AML-193 (cell line): ENCODE measurements at regions not wholly inside any gene's neighbourhood (a gene's known extent, or its start where the extent isn't known, plus 50 kb on each side); places are given as distances from the start of the nearest gene placed in this dataset.
"Not testable (repeated sequence)": the region's sequence is repeated elsewhere in the genome, so short reads cannot be mapped to it uniquely, and the experiment has no call there.

Experiments
- DNase-seq, 2 experiments: peaks; one replicate each; lab custom pipeline; 2025; lab: John Stamatoyannopoulos, UW

DNA sequence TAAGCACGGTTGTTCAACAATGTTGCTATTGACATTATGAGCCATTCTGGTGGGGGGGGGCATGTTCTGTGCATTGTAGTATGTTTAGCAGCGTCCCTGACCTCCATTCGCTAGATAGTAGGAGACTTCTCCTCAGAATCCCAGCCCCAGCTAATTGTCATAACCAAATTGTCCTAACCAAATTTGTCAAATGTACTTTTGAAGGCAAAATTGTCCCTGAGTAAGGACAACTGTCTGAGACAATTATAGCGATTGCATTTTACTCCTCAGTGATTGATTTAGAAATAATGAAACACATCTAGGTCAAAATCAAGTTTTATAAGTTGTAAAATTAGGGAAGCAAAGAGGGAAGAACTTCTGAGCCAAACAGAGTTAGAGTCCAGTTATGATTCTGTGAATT is 541.8 kb upstream of the CHORDC1 start:
- DNase-seq, result no peak

DNA sequence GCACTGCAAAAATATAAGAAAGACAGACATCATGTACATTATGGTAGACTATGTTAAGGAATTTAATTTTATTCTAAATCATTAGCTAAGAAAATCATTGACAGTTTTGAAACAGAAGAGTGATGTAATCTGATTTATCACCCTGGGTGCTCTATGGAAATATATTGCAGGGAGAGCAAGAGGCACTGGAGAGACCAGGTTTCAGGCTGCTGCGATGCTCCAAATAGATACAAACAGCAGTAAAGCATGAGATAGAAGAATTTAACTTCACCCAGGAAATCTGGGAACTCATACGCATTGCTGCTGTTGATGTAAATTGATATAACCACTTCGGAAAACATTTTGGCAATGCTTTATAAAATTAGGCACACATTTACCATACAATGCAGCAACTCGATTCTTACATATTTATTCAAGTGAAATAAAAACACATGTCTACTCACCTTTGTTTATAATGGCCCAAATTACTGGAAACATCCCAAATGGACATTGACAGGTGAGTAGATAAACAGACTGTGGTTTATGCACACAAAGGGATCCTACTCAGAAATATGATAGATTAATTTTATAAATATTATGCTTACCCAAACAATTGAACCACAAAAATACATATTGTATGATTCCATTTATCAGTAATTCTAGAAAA is 535.1 kb upstream of the CHORDC1 start:
- no peak for DNase-seq

DNA sequence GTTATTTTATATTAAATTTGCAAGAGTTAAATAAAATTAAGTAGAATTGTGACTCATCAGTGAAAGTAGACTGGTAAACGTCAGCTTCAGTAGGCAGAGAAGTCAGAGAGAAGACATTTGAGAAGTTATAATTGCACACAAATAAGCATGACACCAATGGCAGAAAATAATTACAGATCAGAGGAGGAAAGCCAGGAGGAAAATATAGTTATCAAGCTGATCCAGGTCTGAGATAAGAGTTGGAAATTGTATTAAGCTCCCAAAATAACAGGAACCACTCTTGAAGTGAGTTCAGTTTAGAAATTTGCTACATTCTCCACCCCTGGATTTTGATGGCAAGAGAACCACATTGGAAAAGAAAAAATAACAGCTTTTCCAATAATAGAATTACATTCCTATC is 533.8 kb upstream of the CHORDC1 start:
- DNase-seq, result no peak

DNA sequence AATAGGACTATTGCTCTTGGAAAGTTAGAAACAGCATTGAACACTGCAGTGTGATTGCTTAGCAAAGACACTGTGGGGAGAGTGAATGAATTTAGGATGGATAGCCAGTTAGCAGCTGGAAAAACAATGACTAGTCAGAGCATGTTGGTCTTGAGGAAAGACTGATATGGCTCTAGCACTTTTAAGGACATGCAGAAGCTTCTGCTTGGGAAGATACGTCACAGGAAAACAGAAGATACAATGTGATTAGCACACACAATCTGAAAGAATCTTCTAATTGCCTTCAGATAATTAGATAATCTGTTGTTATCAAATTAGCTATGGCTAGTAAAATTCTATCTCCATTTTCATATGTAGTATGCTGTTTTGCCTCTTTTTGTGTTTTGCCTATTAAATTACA is 530.7 kb upstream of the CHORDC1 start:
- no peak for DNase-seq

- no peak for DNase-seq
Measured at GRCh38 chr11:90747057-90747456, 524.2 kb upstream of the CHORDC1 start.

GRCh38 chr11:90744169-90744568 is 521.3 kb upstream of the CHORDC1 start:
- DNase-seq, result no peak

- no peak for DNase-seq
Measured at GRCh38 chr11:90738799-90739198, 516.0 kb upstream of the CHORDC1 start.

DNA sequence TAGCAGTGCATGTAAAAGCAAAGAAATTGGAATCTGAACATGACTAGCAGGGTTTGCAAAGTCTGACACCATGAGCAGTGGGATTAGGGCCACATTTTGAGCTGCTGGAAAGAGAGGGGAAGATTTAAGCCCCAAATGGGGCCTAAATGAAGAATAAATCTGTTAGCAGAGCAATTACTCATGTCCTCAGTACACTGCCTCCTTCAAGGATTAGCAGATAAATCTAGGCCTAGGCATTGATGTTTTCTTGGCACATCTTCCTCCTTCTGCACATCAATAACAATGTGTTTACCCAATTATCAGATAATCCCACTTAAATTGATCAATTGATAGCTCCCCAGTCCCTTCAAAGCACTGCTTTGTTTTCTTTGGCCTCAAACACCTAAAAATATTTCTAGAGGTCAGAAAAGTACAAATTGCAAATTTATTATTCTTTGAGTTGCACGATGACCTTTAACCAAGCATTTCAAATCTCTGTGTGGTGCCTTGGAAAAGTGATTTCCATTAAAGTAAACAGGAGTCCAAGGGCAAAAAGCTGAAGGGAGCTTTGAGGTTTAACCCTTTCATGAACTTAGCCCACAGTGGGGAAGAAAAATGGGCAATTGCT is 514.7 kb upstream of the CHORDC1 start:
- no peak for DNase-seq

GRCh38 chr11:90732486-90732885 is 509.6 kb upstream of the CHORDC1 start:
- DNase-seq, result no peak

GRCh38 chr11:90723475-90723874 is 500.6 kb upstream of the CHORDC1 start:
- no peak for DNase-seq

DNA sequence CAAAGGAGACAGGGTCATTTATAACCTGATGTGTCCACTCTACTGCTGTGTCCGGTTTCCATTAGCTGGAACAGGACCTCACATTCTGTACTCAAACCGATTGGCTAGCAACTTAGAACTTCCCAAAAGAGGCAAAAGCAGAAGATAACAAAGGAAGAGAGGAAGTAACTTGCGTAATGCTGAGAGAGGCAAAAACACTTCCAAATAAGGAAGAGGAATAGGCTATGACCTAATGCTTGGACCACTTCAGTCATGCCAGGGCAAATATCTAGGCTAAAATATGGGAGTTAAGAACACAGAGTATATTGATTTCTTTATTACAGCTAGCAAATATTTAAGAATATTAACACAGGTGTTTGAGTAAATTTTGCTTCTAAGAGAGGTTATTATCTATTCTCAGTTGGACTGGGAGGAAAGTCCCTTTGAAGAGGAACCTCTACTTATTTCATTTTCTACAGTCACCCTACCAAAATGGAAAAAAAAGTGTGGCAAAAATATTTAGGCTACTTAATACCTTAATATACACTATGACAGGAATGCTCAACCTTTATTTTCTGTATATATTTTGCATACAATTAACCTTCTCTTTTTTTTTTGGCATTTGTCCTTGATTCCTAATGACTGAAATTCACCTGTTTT is 499.8 kb upstream of the CHORDC1 start:
- peak; percentile 43 to 50 for DNase-seq

DNA sequence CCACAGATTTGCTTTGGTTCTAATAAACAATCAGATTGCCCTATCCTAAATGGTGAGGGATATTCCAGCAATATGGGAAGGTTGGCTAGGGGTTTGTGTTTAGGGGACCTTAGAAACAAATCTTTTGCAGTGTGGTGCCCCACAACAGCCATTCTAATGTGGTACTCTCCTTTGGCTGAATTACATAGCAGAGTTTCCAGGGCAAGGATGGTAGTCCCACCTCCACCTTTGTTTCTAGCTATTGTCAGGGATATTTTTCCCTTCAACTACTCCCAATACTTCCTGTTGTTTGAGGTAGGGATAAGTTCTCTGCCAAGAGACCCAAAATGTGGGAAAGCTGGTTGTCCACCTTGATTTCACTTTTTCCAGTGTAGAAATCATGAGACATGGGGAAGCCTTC is 494.7 kb upstream of the CHORDC1 start:
- no peak for DNase-seq

DNA sequence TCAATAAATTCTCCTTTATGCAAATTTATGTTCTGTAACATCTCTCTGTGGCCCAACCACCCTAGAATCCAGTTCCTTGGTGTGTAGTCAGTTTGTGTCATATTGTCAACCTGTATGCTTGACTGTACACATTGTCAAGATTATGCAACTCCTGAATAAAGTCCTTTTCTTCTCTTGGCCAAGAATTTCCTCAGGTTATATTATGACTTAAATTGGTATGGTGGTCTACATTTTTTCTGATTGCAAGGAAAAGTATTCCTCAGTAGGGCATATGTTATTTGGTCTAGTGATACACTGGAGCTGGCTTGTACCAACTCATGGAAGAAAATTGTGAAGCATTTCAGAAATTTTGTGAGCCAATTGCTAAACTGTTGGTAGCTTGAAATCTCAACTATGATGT is 482.8 kb upstream of the CHORDC1 start:
- DNase-seq, result no peak

DNA sequence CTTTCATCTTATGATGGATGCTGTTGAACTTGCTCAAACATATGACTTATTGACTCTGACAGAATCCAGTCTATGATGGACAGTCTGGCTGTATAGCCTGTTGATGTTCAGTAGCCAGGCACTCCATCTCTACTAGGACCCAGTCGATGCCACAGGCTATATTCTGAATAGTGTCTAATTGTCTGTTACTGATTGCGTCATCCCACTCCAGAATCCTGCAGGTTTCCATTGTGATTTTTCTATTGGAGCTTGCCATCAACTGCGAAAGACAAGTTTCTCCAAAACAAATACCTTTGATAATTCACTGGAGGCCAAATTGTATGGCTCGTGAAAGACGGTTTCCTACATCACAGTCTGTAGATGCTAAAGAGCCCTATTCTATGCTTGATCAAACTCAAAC is 481.7 kb upstream of the CHORDC1 start:
- DNase-seq, result no peak

DNA sequence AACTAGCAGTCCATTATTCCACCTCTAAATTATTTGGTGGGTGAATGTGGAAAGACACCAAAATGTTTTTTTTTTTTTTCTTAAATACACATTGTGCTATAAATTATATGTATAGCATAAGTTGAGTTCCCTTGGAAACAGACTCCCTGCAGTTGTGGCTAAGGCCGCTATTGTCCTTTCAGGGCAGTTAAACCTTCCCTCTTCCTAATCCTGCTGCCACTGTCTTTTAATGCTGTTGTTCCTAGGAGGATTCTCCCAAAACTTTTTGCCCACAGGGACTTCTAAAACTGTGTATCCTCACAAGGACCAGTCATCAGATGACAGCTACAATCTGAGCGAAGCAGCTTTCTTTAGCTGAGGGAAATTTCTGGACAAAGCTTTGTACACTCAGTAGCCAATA is 478.9 kb upstream of the CHORDC1 start:
- no peak for DNase-seq

DNA sequence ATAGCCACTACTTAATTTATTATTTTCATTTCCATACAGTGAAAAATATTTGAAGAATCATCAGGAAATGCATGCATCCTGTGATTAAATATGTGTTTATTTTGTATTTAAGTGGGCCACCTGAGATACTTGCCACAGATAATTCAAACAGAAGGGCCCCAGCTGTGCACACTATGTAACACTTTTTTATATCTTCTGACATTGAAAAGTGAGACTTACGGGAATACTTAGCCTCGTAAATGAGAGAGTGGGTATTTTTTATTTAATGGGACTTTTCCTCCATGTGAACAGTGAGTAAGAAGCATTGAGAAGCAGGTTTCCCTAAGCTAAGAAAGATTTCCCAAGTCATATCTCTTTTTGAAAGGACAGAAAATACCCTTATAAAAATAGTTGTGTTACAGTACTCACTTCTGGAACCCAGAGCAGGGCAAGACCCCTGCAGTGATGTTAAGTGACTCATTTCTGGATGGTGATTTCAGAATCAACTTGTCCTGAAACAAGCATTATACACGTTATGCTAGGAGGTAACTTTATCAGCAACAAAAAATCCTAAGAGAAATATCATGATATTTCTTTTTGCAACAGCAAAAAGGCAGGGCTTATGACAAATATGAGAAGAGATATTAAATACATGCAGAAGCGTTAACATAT is 478.1 kb upstream of the CHORDC1 start:
- DNase-seq, result no peak

GRCh38 chr11:90699791-90700400 is 477.0 kb upstream of the CHORDC1 start:
- DNase-seq, result no peak

- no peak for DNase-seq
Measured at GRCh38 chr11:90698238-90698637, 475.4 kb upstream of the CHORDC1 start.

DNA sequence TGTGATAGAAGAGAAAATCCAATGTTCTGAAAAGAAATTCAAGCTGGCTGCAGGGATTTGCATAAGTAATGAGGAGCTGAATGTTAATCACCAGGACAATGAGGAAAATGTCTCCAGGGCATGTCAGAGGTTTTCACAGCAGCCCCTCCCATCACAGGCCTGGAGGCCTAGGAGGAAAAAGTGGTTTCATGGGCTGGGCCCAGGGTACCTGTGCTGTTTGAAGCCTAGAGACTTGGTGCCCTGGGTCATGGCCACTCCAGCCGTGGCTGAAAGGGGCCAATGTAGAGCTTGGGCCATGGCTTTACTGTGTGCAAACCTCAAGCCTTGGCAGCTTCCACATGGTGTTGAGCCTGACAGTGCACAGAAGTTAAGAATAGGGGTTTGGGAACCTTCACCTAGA is 452.6 kb upstream of the CHORDC1 start:
- DNase-seq, result not testable (repeated sequence)

- DNase-seq, result no peak
Measured at GRCh38 chr11:90669094-90669493, 446.2 kb upstream of the CHORDC1 start.

DNA sequence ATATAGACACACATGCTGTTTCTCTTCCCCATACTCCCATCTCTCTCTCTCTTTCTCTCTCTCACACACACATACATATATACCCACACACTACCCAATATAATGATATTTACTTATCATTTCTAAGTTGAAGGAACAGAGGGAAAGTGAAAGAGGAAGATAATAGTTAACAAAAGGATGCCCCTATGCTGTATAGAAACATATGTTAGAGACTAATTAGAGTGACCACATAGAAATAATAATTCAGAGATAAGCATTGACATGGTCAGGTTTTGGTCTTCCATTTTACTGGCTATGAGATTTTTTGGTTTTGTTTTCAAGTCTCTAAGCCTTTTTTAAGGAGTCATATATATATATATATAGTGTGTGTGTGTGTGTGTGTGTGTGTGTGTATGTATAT is 445.7 kb upstream of the CHORDC1 start:
- DNase-seq, result no peak

- DNase-seq, result no peak
Measured at GRCh38 chr11:90661233-90661632, 438.4 kb upstream of the CHORDC1 start.

DNA sequence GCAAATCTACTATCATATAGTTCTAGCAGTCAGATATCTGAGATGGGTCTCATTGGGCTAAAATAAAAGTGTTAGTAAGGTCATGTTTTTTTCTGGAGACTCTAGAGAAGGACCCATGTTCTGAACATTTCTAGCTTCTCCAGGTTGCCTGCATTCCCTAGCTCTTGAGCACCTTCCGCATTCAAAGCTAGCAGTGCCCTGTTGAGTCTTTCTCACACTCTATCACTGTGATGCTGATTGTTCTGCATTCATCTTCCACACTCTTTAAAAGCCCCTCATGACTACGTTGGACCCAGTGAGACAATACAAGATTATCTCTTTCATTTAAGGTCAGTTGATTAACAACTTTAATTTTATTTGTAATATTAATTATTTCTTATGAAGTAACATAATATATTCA is 433.3 kb upstream of the CHORDC1 start:
- no peak for DNase-seq
